H1 (cell line): ENCODE measurements at regions not wholly inside any gene's neighbourhood (a gene's known extent, or its start where the extent isn't known, plus 50 kb on each side); places are given as distances from the start of the nearest gene placed in this dataset.

Source experiments
- CEBPB ChIP-seq: IDR thresholded peaks from 2 replicates; pipeline ENCODE4 v1.6.1; 2012; ENCODE audit warnings: low read depth, low read length
- CTBP2 ChIP-seq: IDR thresholded peaks from 2 replicates; pipeline ENCODE4 v1.7.0; 2011; ENCODE audit warnings: borderline replicate concordance, mild to moderate bottlenecking, moderate library complexity, mixed read lengths, low read length; ENCODE audit not compliant: insufficient read depth, insufficient read length
- KDM5A ChIP-seq: fragments of 200-600 bp; IDR thresholded peaks from 2 replicates; pipeline ENCODE4 v1.7.1; 2012; ENCODE audit warnings: mild to moderate bottlenecking, low read length, inconsistent platforms, mixed read lengths
- RNF2 ChIP-seq: fragments of 200-900, 300-1000 bp; sonication (generic); IDR thresholded peaks from 2 replicates; pipeline ENCODE4 v1.7.1; 2016; ENCODE audit warnings: borderline replicate concordance, low read depth, mild to moderate bottlenecking, antibody characterized with exemption, low read length; ENCODE audit not compliant: poor library complexity, severe bottlenecking; ENCODE audit errors: missing control alignments
- SRF ChIP-seq: IDR thresholded peaks from 2 replicates; pipeline ENCODE4 v1.6.1; 2011; ENCODE audit warnings: mild to moderate bottlenecking, low read depth, low read length, moderate library complexity
- TAF1 ChIP-seq: IDR thresholded peaks from 2 replicates; pipeline ENCODE4 v1.6.1; 2011; ENCODE audit warnings: mild to moderate bottlenecking, low read depth, low read length
- TEAD4 ChIP-seq: IDR thresholded peaks from 2 replicates; pipeline ENCODE4 v1.6.1; 2012; ENCODE audit warnings: low read depth, low read length, inconsistent platforms, mixed read lengths

- TF ChIP-seq SRF (no peak), RNF2 (no peak), KDM5A (no peak), TAF1 (no peak), CTBP2 (no peak), TEAD4 (no peak), CEBPB (no peak)
Measured at GRCh38 chr1:198848649-198849048, 209.8 kb downstream of the PTPRC start (continued).
